WTC11 (cell line): ENCODE measurements at regions not wholly inside any gene's neighbourhood (a gene's known extent, or its start where the extent isn't known, plus 50 kb on each side); places are given as distances from the start of the nearest gene placed in this dataset.

Experiments
- ATAC-seq: fragments of 200-7000 bp; cut with Tn5 transposase; 2 replicates; pipeline ENCODE4 v1.10.0; 2021; ENCODE audit warnings: mild to moderate bottlenecking, moderate library complexity
- CTCF ChIA-PET: fragments of 300-600 bp; sonication (Branson Sonifier 250); formaldehyde crosslinking; loops from one replicate; lab custom pipeline; 2021; ENCODE audit warnings: antibody characterized with exemption; lab: Charles Lee
- POLR2A ChIA-PET: fragments of 350-600 bp; sonication (Branson Sonifier 250); formaldehyde crosslinking; loops from one replicate; lab custom pipeline; 2021; ENCODE audit warnings: antibody characterized with exemption; lab: Charles Lee
- DNase-seq: peaks from one replicate; pipeline ENCODE4 v3.0.0; 2021; ENCODE audit warnings: low spot score
- H3K27ac Mint-ChIP-seq: 2 replicates; pipeline ENCODE4 v1.8.0; 2021; ENCODE audit warnings: mixed read lengths
- H3K27me3 Mint-ChIP-seq: 2 replicates; pipeline ENCODE4 v1.8.0; 2021; ENCODE audit warnings: low read depth, mild to moderate bottlenecking, moderate library complexity, mixed read lengths
- H3K36me3 Mint-ChIP-seq: 2 replicates; pipeline ENCODE4 v1.8.0; 2021; ENCODE audit warnings: mixed read lengths
- H3K4me1 Mint-ChIP-seq: 2 replicates; pipeline ENCODE4 v1.8.0; 2022; ENCODE audit warnings: mixed read lengths
- H3K4me3 Mint-ChIP-seq: 2 replicates; pipeline ENCODE4 v1.8.0; 2021; ENCODE audit warnings: mild to moderate bottlenecking, moderate library complexity, mixed read lengths
- H3K9me3 Mint-ChIP-seq: 2 replicates; pipeline ENCODE4 v1.8.0; 2021; ENCODE audit warnings: mixed read lengths
- ATF2 ChIP-seq: sonication (generic); formaldehyde crosslinking; IDR thresholded peaks from 2 replicates; pipeline ENCODE4 v1.8.1; 2022; ENCODE audit warnings: low read depth, missing genetic modification reagents, borderline replicate concordance
- CREM ChIP-seq: sonication (generic); formaldehyde crosslinking; IDR thresholded peaks from 2 replicates; pipeline ENCODE4 v1.8.1; 2022; ENCODE audit warnings: mild to moderate bottlenecking, missing genetic modification reagents, moderate library complexity
- CTCF ChIP-seq: fragments of 200-600 bp; IDR thresholded peaks from 2 replicates; pipeline ENCODE4 v1.8.0; 2022; ENCODE audit warnings: antibody characterized with exemption
- ERG ChIP-seq: fragments of 250-450 bp; sonication (Bioruptor Pico); IDR thresholded peaks from 2 replicates; pipeline ENCODE4 v1.8.0; 2021; ENCODE audit warnings: mild to moderate bottlenecking
- GRHL2 ChIP-seq: fragments of 250-450 bp; sonication (Bioruptor Pico); IDR thresholded peaks from 2 replicates; pipeline ENCODE4 v1.8.0; 2022; ENCODE audit warnings: mild to moderate bottlenecking, moderate library complexity; ENCODE audit not compliant: insufficient replicate concordance, severe bottlenecking
- IRF1 ChIP-seq: sonication (generic); formaldehyde crosslinking; IDR thresholded peaks from 2 replicates; pipeline ENCODE4 v1.8.0; 2023; ENCODE audit warnings: missing genetic modification reagents
- KAT7 ChIP-seq: sonication (generic); formaldehyde crosslinking; IDR thresholded peaks from 2 replicates; pipeline ENCODE4 v1.8.1; 2023; ENCODE audit warnings: missing genetic modification reagents, mild to moderate bottlenecking, borderline replicate concordance
- MAX ChIP-seq: sonication (generic); formaldehyde crosslinking; IDR thresholded peaks from 2 replicates; pipeline ENCODE4 v1.8.0; 2022; ENCODE audit warnings: mild to moderate bottlenecking, missing genetic modification reagents
- MYBL2 ChIP-seq: sonication (generic); formaldehyde crosslinking; IDR thresholded peaks from 2 replicates; pipeline ENCODE4 v1.8.1; 2023; ENCODE audit warnings: mild to moderate bottlenecking, moderate library complexity, missing genetic modification reagents
- USF1 ChIP-seq: sonication (generic); formaldehyde crosslinking; IDR thresholded peaks from 2 replicates; pipeline ENCODE4 v1.8.0; 2022; ENCODE audit warnings: mild to moderate bottlenecking, missing genetic modification reagents
- ZNF232 ChIP-seq: sonication (generic); formaldehyde crosslinking; IDR thresholded peaks from 2 replicates; pipeline ENCODE4 v1.8.0; 2022; ENCODE audit warnings: mild to moderate bottlenecking, missing genetic modification reagents
- ZNF263 ChIP-seq: sonication (generic); formaldehyde crosslinking; IDR thresholded peaks from 2 replicates; pipeline ENCODE4 v1.8.1; 2022; ENCODE audit warnings: low read depth, mild to moderate bottlenecking, moderate library complexity, missing genetic modification reagents
- ZNF317 ChIP-seq: sonication (generic); formaldehyde crosslinking; IDR thresholded peaks from 2 replicates; pipeline ENCODE4 v1.8.1; 2023; ENCODE audit warnings: low read depth, mild to moderate bottlenecking, moderate library complexity, missing genetic modification reagents, borderline replicate concordance
- ZNF396 ChIP-seq: fragments of 250-450 bp; sonication (Bioruptor Pico); IDR thresholded peaks from 2 replicates; pipeline ENCODE4 v1.8.0; 2021; ENCODE audit warnings: mild to moderate bottlenecking, moderate library complexity, borderline replicate concordance
- ZNF416 ChIP-seq: fragments of 250-450 bp; sonication (Bioruptor Pico); IDR thresholded peaks from 2 replicates; pipeline ENCODE4 v1.9.0; 2021; ENCODE audit warnings: mild to moderate bottlenecking, inconsistent platforms

GRCh38 chr22:49067504-49067903 lies 760.2 kb downstream of the BRD1 start:
- Mint-ChIP-seq H3K27ac (no peak overlapping the region), H3K4me1 (peaks cover 30% of the 10 kb centered on the region), H3K9me3 (no peaks in the 10 kb centered on the region; the same call in 1 of the 2 replicates), H3K27me3 (no peaks in the 10 kb centered on the region; the same call in 1 of the 2 replicates), H3K36me3 (no peaks in the 10 kb centered on the region), H3K4me3 (no peak overlapping the region)
- CTCF ChIA-PET, result interaction anchor here (2.2 kb wide), 1 partner anchor 21 kb away, joined by 8 read pairs; no protein-coding TSS in a partner anchor
- TF ChIP-seq ZNF232 (CRISPR knock-in tag) (no peak), ZNF263 (CRISPR knock-in tag) (no peak), ZNF416 (CRISPR knock-in tag) (no peak), ZNF396 (no peak)
- no peak for ATAC-seq
- DNase-seq, result no peak
- POLR2A ChIA-PET, result no interaction called here

- ChIA-PET POLR2A (no interaction called here), CTCF (interaction anchor here (2.2 kb wide), 1 partner anchor 20 kb away, joined by 8 read pairs; no protein-coding TSS in a partner anchor)
- DNase-seq, result no peak
- no peak overlapping the region for H3K27ac Mint-ChIP-seq
- H3K4me3 Mint-ChIP-seq, result no peak overlapping the region
- no peak for ATAC-seq
- H3K4me1 Mint-ChIP-seq, result peaks cover 37% of the 10 kb centered on the region
- H3K36me3 Mint-ChIP-seq, result no peaks in the 10 kb centered on the region
- no peaks in the 10 kb centered on the region; the same call in 1 of the 2 replicates for H3K9me3 Mint-ChIP-seq
- TF ChIP-seq USF1, result no peak
- no peak for TF ChIP-seq ZNF263 (CRISPR knock-in tag)
- no peak for TF ChIP-seq CREM (CRISPR knock-in tag)
- no peak for TF ChIP-seq CTCF
- TF ChIP-seq IRF1 (CRISPR knock-in tag), result no peak
- no peaks in the 10 kb centered on the region for H3K27me3 Mint-ChIP-seq
Measured at GRCh38 chr22:49066619-49067018, 761.1 kb downstream of the BRD1 start.

- Mint-ChIP-seq H3K4me3 (no peak overlapping the region), H3K9me3 (no peaks in the 10 kb centered on the region; the same call in 1 of the 2 replicates), H3K27ac (no peak overlapping the region), H3K27me3 (no peaks in the 10 kb centered on the region), H3K36me3 (no peaks in the 10 kb centered on the region), H3K4me1 (peaks cover 40% of the 10 kb centered on the region)
- ChIA-PET CTCF (interaction anchor here (1.6 kb wide), 1 partner anchor 240 kb away, joined by 6 read pairs; no protein-coding TSS in a partner anchor), POLR2A (no interaction called here)
- TF ChIP-seq KAT7 (CRISPR knock-in tag), result no peak
- no peak for TF ChIP-seq GRHL2
- no peak for TF ChIP-seq ATF2 (CRISPR knock-in tag)
- no peak for TF ChIP-seq ERG
- ATAC-seq, result no peak
- DNase-seq, result no peak
Measured at GRCh38 chr22:49064836-49065235, 762.8 kb downstream of the BRD1 start.

GRCh38 chr22:49063545-49063890 lies 764.2 kb downstream of the BRD1 start:
- no peak for TF ChIP-seq ZNF317
- no peak for TF ChIP-seq MAX (CRISPR knock-in tag)
- TF ChIP-seq MYBL2, result no peak
- H3K9me3 Mint-ChIP-seq, result no peaks in the 10 kb centered on the region
- no peak for DNase-seq
- ATAC-seq, result no peak
- H3K36me3 Mint-ChIP-seq, result no peaks in the 10 kb centered on the region
- H3K27ac Mint-ChIP-seq, result no peak overlapping the region
- H3K4me1 Mint-ChIP-seq, result peaks cover 40% of the 10 kb centered on the region
- peaks cover 3% of the 10 kb centered on the region; the same call in 1 of the 2 replicates for H3K27me3 Mint-ChIP-seq
- POLR2A ChIA-PET, result interaction anchor here (0.8 kb wide), 1 partner anchor 301 kb away, joined by 3 read pairs; no protein-coding TSS in a partner anchor
- CTCF ChIA-PET, result interaction anchor here (2.2 kb wide), 1 partner anchor 17 kb away, joined by 10 read pairs; no protein-coding TSS in a partner anchor
- no peak overlapping the region for H3K4me3 Mint-ChIP-seq
